ENCODE measurements at regions not wholly inside any gene's neighbourhood (a gene's known extent, or its start where the extent isn't known, plus 50 kb on each side); places are given as distances from the start of the nearest gene placed in this dataset.
A peak's percentile ranks its signal among the peaks of the same experiment; 100 is the strongest.

GRCh38 chr9:31848505-31849285, 535.7 kb upstream of the ACO1 start (continued):
- TF ChIP-seq ZNF879 (CRISPR knock-in tag; IDR thresholded peaks at IDR 0.05) (0 out of 2 replicates have a peak, but pooled peaks have one; percentile 28), AFF4 (CRISPR knock-in tag; IDR thresholded peaks at IDR 0.05) (no peak), DRAP1 (CRISPR knock-in tag; IDR thresholded peaks at IDR 0.05) (peak; percentile 76), ZNF576 (CRISPR knock-in tag; IDR thresholded peaks at IDR 0.05) (no peak), RFXAP (CRISPR knock-in tag; IDR thresholded peaks at IDR 0.05; ENCODE audit: borderline replicate concordance) (peak; percentile 71; the same call in 1 of the 2 replicates), IKZF5 (CRISPR knock-in tag; IDR thresholded peaks at IDR 0.05) (peak; percentile 41; the same call in 1 of the 2 replicates), NCOA2 (CRISPR knock-in tag; IDR thresholded peaks at IDR 0.05) (no peak), ZSCAN31 (CRISPR knock-in tag; IDR thresholded peaks at IDR 0.05; ENCODE audit: low read depth) (no peak), ZNF558 (CRISPR knock-in tag; IDR thresholded peaks at IDR 0.05; ENCODE audit: borderline replicate concordance) (no peak), ZNF639 (CRISPR knock-in tag; conservative IDR thresholded peaks at IDR 0.05) (no peak), ZMAT5 (CRISPR knock-in tag; IDR thresholded peaks at IDR 0.05; ENCODE audit: borderline replicate concordance, low read depth) (no peak), TFDP2 (CRISPR knock-in tag; IDR thresholded peaks at IDR 0.05) (peak; percentile 38; the same call in 1 of the 2 replicates), JARID2 (CRISPR knock-in tag; IDR thresholded peaks at IDR 0.05; ENCODE audit: insufficient replicate concordance) (no peak), ZNF710 (CRISPR knock-in tag; IDR thresholded peaks at IDR 0.05; ENCODE audit: borderline replicate concordance) (no peak), KLF11 (CRISPR knock-in tag; IDR thresholded peaks at IDR 0.05) (no peak)
